ENCODE measurements at regions not wholly inside any gene's neighbourhood (a gene's known extent, or its start where the extent isn't known, plus 50 kb on each side); places are given as distances from the start of the nearest gene placed in this dataset.

DNA sequence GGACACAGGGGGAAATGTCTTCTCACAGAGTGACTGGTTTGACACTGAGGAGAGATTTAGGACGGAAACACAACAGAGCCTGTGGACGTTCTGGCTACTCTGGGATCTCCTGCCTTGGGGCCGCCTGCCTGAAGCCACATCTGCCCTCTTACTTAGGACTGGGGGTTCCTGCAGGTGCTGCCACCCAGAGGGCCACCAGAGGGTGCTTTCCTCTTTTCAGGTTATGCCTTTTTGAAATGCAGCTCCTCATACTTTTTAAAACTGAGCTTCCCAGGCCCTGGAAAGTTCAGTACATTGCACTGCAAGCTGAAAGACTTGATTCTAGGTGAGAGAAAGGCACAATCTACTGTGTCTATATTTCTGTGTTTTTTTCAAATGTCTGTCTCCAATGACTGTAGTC is 92.2 kb upstream of the PGRMC2 start:
- TF ChIP-seq YY1 (IDR thresholded peaks at IDR 0.05; ENCODE audit: insufficient read depth, insufficient read length) (no peak), SUZ12 (IDR thresholded peaks at IDR 0.05; ENCODE audit: extremely low read depth, insufficient read depth, insufficient read length) (no peak), ZNF274 (IDR thresholded peaks at IDR 0.05; ENCODE audit: low read depth, low read length) (no peak)

All from NT2/D1 (cell line).